ENCODE measurements at regions not wholly inside any gene's neighbourhood (a gene's known extent, or its start where the extent isn't known, plus 50 kb on each side); places are given as distances from the start of the nearest gene placed in this dataset.

DNA sequence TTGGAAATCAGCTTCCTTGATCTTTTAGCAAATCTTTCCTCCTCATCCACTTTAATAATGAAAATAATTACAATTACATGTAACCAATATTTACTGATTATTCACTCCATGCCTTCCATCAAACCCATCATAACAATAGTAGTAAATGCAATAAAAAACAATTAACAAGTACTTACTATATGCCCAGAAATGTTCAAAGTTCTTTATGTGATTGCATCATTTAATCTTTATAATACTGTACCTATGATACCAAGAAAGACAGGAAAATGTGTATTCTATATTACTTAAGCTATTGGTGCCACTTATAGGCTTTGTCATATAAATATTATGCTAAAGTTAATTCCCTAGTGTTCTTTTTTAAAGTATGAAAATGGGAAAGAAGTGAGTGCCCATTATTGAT lies 210.2 kb upstream of the PKDCC start:
- no peak for DNase-seq (ENCODE audit: low read depth in 2 of 2)

DNA sequence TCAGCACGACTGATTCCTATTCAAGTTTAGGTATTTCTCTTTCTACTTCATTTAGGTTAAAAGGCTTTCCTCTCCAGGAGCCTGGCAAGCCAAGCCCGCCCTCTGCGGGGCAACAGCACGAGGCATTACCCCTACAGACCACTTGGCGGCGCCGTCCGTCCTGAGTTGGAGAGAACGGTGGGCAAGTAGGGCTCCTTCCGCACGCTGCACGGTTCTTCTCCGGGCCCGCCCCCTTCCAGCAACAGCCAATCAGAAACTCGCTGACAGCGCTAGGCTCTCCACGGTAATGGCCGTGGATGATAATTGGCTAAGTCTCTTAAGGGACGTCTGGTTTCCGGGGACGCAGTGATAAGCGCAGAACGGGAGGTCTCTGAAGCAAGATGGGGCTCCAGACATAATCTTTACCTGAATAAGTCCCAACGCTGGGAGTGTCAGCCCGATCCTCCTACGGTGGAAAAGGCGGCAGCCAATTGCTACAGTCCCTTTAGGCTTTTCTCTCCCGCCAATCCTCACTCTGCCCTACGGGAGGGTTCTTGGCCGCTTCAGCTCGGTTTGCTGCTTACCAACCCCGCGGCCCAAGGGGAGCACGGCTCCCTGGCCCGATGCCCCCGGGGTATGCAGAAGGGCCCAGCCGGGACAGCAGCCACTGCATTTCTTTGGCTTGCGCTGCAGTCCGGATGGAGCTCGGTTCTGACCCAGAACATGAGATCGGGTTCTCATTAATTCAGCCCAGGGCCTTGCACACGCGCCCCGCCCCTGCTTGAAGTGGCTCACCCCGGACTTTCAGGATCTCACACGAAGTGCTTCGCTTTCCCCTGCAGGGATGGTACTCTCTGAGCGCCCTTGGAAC lies 206.9 kb upstream of the PKDCC start:
- peak; percentile 96 to 98 for DNase-seq (ENCODE audit: low read depth in 2 of 2)

DNA sequence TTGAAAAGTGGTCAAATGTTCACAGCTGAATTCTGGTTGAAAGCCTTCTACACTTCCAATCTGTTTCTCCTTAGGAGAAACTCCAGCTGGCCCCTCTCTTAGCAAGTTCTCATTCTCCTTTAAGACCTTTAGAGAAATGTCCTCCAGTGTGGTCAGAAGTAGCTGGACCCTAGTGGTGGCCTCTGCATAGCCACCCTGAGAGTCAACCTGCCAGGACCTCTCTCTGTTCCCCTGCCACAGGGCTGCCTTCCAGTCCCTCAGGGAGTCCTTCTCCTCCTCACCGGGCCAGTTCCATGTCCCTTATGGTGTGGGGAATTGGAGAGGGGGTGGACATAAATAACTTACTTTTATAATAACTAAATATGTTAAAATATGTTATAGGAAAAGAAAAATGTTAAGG lies 200.9 kb upstream of the PKDCC start:
- no peak for DNase-seq (ENCODE audit: low read depth in 2 of 2)

- no peak for DNase-seq (ENCODE audit: low read depth in 2 of 2)
Measured at GRCh38 chr2:41847744-41848441, 199.9 kb upstream of the PKDCC start.

DNA sequence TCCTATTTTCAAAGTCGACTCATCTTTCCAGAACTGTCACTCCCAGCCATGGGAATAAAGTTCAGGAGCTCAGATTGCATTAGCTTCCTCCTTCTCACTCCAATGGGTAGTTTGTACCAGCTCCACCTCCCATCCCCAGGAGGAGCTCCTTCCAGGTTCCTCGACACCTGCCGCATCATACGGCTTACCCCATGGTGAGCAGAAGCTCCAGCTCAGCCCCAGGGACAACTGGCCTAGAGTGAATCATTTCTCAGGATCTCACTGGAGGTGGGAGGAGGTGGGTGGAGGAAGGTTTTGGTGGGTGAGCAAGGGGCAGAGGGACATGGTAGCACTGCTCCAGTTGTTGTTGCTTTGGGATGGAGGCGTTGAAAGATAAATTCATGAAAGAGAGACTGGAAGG lies 196.3 kb upstream of the PKDCC start:
- DNase-seq (ENCODE audit: low read depth in 2 of 2) = no peak

GRCh38 chr2:41853427-41854191 lies 194.2 kb upstream of the PKDCC start:
- no peak for DNase-seq (ENCODE audit: low read depth in 2 of 2)

- DNase-seq (ENCODE audit: low read depth in 2 of 2) = peak in 1 of 2 donors; percentile 9
Measured at GRCh38 chr2:41854227-41854626, 193.6 kb upstream of the PKDCC start.

DNA sequence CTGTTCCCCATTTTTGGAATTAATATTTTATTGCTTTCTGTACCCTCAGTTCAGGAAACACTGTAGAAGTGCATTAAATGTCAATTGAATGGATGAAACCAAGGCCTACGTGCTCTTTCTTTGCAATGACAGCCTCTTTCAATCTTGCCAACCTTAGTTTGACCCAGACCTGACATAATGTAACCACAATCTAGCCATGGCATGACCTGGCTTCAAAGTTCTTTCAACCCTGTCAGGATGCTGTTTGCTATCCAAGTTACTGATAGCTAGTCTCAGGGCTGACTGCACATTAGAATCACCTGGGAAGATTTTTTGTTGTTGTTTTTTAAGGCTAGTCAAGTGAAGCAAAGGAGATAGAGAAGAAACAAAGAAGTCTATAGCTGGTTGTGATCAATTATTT lies 190.9 kb upstream of the PKDCC start:
- DNase-seq (ENCODE audit: low read depth in 2 of 2) = no peak

- DNase-seq (ENCODE audit: low read depth in 2 of 2) = no peak
Measured at GRCh38 chr2:41859615-41860514, 188.0 kb upstream of the PKDCC start.

GRCh38 chr2:41863062-41863461 lies 184.8 kb upstream of the PKDCC start:
- no peak for DNase-seq (ENCODE audit: low read depth in 2 of 2)

DNA sequence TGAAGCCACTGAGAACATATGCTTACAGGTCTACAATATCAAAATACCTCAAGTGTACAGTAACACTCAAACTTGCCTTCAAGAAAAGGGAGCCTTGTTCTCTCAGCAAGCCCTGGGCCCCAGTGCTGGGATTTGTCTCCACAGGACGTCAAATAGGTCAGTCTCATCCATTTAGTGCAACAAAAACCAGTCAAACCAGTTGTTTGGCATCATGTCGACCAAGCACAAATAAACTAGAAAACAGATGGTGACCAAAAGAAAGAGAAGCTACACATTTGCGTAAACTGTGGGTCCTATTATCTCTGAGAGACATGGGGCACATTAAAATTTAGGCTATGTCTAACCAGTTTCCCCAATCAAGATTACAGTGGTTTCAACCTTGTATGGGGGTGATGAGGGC lies 182.6 kb upstream of the PKDCC start:
- no peak for DNase-seq (ENCODE audit: low read depth in 2 of 2)

- DNase-seq (ENCODE audit: low read depth in 2 of 2) = no peak
Measured at GRCh38 chr2:41867553-41867952, 180.3 kb upstream of the PKDCC start.

- peak; percentile 42 to 58 for DNase-seq (ENCODE audit: low read depth in 2 of 2)
Measured at GRCh38 chr2:41869542-41870264, 178.1 kb upstream of the PKDCC start.

DNA sequence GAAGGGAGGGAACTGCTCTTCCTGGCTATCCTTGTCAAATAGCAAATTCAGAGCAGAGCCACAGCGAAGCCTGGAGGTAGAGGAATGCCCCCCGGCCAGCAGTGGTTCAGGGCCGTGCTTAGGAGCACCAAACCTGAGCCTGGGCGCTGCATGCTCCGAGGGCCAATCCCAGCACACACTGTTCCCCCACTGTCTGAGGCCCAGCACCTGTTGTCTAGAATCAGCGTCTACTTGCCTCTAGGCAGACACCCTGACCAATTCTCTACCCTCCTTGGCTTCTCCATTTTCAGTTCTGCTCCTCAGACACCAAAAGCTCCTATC lies 177.6 kb upstream of the PKDCC start:
- no peak for DNase-seq (ENCODE audit: low read depth in 2 of 2)

DNA sequence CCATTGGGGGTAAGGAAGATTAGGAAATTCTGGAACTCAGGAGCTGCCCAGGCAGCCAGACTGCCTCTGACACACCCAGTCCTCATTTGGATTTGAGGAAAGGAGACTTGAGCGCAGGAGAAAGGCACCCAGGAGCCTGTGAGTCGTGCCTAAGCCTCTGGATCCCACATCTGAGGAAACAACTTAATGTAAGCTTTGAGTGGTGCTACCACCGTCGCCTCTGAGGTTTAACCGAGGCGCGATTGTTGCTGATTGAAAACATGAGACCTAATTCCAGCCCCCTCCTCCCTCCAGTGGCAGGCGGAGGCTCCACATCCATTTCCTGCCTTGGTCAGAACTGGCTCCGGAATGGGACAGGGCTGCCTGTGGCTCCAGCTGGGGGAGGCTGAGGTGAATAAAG lies 176.7 kb upstream of the PKDCC start:
- no peak for DNase-seq (ENCODE audit: low read depth in 2 of 2)

GRCh38 chr2:41872646-41873045 lies 175.2 kb upstream of the PKDCC start:
- no peak for DNase-seq (ENCODE audit: low read depth in 2 of 2)

DNA sequence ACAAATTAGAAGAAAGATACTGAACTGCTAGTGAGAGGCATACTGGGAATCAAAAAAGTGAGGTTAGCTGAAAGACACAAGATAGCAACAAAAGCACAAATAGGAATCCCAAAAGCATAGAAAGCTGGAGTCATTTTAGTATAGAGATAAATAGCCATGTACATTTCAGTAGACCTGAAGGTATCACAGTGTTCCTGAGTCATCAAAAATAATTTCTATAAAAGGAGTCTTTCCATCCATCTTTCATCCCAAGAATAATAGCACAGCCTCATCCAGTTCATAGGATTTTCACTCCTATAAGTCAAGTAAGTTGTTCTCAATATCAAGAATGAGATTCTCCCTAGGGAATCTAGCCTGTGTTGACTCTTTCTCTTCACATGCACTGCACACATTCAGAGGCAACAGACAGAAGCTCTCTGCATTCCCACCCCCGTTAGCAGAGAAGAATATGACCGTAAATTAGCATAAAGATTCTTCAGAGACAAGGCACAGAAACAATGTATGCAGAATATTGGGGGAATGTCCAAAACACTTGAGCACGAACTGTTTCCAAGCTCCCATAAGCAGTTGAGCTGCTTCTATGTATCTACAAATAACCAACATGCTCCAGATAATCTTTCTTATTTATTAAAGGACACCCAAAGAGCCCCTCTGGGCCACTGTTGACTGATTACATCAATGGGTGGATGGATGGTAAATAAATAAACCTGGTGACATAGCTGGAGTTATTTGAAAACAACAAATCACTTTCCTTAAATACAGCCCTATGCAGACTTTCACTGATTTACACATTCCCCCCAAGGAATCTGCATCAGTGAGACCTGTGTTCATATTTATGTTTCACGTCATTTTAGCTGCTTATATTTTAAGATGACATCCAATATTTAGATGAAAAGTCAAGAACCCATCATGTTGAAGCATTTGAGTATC lies 174.5 kb upstream of the PKDCC start:
- no peak for DNase-seq (ENCODE audit: low read depth in 2 of 2)

- no peak for DNase-seq (ENCODE audit: low read depth in 2 of 2)
Measured at GRCh38 chr2:41877114-41877678, 170.6 kb upstream of the PKDCC start.

- no peak for DNase-seq (ENCODE audit: low read depth in 2 of 2)
Measured at GRCh38 chr2:41878056-41878455, 169.8 kb upstream of the PKDCC start.
